Glomerular visceral epithelial cell (primary cell): ENCODE measurements at regions not wholly inside any gene's neighbourhood (a gene's known extent, or its start where the extent isn't known, plus 50 kb on each side); places are given as distances from the start of the nearest gene placed in this dataset.
"Not testable (repeated sequence)": the region's sequence is repeated elsewhere in the genome, so short reads cannot be mapped to it uniquely, and the experiment has no call there.

Source experiments
- DNase-seq: peaks from one replicate; pipeline ENCODE4 v3.0.0-alpha.2; 2016; ENCODE audit errors: extremely low spot score

DNA sequence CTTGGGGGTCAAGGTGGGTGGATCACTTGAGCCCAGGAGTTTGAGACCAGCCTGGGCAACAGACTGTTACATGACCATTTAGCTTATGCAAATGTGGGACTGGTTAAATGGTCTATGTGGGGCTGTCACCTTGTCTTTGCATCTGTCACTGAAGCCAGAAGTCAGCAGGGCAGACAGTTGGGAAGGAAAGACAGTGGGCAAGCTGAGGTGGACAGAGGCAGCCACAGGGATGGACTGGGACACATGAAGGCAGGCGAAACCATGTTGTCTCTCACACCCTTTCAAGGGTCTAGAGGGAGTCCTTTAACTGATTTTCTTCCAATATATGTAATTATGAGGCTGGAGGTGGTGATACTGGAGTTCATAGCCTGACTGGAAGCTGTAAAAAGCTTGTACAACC is 426.4 kb downstream of the TMEM121 start:
- no peak for DNase-seq

DNA sequence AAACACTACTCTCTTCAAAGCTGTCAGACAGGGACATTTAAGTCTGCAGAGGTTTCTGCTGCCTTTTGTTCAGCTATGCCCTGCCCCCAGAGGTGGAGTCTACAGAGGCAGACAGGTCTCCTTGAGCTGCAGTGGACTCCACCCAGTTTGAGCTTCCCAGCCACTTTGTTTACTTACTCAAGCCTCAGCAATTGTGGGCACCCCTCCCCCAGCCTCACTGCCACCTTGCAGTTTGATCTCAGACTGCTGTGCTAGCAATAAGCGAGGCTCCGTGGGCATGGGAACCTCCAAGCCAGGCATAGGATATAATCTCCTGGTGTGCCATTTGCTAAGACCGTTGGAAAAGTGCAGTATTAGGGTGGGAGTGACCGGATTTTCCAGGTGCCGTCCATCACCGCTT is 435.2 kb downstream of the TMEM121 start:
- not testable (repeated sequence) for DNase-seq

GRCh38 chr14:105962532-105962931 is 436.1 kb downstream of the TMEM121 start:
- DNase-seq = no peak

DNA sequence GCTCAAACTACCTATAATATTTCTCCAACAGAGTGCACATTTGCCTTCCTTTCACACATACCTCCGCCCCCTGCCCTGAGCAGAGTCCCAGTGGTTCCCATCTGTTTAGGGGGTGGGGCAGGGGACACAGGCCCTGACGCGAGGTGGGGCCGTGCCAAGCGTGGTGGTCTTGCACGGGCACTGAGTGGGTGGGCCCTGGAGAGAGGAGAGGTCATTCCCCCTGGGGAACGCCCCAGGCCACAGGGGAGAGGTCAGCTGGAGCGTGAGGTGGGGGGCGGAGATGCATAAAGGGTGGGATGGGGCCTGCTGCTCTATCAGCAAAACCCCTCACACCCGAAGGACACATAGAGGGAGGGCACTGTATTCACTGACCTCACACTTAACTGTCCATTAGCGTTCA is 441.9 kb downstream of the TMEM121 start:
- DNase-seq = no peak

DNA sequence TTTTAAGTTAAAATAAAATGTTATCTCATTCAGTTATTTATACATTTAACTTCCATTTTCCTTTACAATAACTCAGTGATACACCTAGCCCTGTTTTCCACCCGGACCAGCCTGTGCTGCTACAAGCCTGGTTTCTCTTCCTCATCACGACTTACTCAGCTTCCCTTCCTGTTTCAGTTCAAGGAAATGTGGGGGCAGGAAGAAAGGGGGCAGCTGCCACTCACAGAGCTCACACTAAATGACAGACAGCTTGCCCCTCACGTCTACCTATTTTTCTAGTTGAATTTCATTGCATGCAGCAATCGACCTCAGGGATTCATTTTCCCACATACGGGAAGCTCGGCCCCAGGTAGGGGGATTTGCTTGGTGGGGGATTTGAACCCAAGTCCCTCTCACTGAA is 442.6 kb downstream of the TMEM121 start:
- DNase-seq = not testable (repeated sequence)

DNA sequence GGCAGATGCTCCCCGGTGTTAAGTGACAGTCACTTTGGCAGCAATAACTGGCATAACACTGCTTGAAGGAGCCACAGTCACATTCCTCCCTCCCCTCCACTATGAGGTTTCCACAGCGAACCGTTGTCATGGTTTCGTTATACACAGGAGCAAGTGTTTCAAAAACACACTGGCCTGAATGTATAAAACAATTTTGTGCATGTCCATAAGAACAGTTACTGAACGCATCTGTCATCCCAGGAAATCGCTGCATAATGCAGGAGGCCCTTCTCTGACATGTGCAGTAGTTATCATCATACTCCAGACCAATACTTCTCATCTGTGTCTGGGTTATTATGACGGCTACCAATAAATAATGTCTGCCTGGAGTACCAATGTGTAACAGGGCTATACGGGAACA is 444.4 kb downstream of the TMEM121 start:
- not testable (repeated sequence) for DNase-seq

GRCh38 chr14:105971593-105972500 is 445.5 kb downstream of the TMEM121 start:
- no peak for DNase-seq

DNA sequence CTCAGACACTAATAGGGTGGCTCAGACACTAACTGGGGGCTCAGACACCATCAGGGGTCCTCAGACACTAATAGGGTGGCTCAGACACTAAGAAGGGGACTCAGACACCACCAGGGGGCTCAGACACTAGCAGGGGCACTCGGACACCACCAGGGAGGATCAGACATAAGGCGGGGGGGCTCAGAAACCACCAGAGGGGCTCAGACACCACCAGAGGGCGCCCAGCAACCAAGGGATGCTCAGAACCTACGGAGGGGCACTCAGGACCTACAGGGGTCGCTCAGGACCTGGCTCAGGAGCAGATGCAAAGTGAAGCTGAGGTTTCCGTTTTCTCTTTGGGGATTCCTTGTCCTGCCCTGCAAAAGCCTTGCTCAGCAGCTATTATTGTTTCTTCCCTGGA is 448.5 kb downstream of the TMEM121 start:
- peak; percentile 9 for DNase-seq

DNA sequence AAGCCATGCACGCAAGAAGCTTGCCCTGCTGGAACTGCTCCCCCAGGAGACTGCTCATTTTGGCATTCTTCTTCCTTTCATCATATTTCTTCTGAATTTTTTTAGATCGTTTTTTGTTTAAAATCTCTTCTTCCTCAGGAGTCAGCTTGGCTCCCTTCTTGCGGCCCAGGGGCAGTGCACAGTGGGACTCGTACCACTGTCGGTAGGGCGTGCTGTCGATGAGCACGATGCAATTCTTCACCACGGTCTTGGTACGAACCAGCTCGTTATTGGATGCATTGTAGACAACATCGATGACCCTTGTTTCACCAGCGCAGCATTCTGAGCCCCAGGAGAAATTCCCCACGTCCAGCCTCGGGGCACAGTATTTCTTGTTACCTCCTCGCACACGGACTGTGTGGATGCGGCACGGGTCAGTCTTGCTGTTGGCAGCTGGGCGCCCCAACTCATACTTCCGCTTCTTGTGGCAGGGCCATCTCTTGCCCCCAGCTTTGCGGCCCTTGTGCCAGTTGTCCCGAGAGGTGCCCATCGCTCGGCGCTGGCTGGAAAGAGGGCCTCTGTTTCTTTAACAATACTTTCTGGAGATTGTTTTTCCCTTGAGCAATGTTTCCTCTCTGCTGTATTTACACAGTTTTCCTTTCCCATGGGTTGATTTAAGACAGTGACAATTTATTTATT is 452.4 kb downstream of the TMEM121 start:
- DNase-seq = no peak

GRCh38 chr14:105979446-105979845 is 453.1 kb downstream of the TMEM121 start:
- DNase-seq = no peak

DNA sequence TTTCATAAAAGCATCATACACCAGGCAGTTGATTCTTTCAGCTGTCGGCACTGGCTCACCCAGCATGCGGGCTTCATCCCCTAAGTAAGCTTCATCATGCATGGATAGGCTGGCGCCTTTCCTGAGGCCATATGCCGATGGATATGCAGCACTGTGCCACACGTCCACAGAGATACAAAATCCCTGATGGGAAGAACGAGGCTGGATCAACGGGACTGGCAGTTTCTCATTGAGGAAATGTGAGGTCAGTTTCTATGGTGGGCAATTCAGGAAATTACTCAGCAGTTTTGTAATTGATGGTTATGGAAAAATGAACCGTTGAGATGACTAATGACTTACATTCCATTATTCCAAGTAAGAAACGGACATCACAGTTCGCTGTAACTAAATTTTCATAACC is 453.8 kb downstream of the TMEM121 start:
- peak; percentile 23 for DNase-seq

DNA sequence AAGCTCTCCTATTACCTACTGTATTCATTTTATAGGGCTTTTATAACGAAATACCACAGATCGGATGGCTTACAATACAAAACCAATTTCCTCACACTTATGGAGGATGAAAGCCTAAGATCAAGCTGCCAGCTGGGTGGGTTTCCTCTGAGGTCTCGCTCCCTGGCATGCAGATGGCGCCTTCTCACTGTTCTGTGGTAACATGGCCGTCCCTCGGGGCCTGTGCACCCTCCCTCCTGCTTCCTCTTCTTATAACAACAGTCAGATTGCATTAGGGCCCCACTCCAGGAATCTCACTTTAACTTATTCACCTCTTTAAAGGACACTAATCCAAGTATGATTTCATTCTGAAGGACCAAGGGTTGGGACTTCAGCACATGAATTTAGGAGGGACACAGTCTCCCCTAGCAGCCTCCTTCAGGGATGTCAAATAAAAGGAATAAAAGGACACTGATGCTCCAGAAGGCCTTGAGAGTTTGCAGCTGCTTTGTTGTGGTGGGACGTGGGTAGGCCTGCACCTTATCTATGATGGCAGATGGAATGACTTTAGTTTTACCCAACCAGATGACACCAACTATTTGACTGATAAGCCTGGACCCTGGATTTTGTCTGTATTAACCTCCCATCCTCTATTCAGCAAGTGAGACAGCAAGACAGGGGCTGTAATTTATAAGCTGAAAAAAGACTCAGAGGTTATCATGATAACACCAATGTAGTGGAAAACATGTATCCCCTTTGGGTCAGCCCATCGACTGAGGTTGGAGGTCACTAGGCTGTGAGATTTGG is 455.3 kb downstream of the TMEM121 start:
- not testable (repeated sequence) for DNase-seq

- no peak for DNase-seq
Measured at GRCh38 chr14:105982664-105983063, 456.3 kb downstream of the TMEM121 start.

DNA sequence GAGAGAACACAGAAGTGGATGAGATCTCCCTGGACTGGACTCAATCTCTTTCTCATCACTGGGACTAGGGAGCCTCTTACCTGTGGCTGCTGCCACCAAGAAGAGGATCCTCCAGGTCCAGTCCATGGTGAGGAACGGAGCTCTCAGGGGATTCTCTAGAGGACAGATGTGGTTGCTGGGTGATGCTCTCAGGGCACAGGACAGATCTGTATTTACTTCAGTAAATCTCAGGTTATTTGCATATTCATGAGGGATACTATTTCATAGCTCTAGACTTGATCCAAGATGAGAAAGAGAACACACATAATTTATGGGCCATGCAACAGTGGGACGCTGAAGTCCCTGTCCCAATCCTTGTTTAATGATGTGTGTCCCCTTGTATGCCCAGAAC is 460.5 kb downstream of the TMEM121 start:
- DNase-seq = no peak

DNA sequence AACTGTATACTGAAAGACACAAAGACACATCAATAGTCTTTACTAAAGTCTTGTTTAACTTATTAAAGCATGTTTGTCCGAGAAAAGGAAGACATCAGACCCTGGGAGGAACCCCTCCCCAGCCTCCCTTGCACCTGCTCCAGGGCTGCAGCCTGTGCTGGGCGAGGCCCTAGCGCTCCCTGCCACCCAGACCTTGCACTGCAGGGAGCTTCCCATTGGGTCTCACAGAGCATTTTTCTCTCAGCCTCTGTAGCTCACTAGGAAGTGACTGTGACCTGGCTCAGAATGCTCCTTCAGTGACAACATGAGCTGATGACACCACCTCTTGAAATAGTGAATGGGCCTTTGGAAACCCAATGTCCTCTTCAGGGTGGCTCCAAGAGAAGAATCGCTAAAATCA is 461.2 kb downstream of the TMEM121 start:
- DNase-seq = no peak

DNA sequence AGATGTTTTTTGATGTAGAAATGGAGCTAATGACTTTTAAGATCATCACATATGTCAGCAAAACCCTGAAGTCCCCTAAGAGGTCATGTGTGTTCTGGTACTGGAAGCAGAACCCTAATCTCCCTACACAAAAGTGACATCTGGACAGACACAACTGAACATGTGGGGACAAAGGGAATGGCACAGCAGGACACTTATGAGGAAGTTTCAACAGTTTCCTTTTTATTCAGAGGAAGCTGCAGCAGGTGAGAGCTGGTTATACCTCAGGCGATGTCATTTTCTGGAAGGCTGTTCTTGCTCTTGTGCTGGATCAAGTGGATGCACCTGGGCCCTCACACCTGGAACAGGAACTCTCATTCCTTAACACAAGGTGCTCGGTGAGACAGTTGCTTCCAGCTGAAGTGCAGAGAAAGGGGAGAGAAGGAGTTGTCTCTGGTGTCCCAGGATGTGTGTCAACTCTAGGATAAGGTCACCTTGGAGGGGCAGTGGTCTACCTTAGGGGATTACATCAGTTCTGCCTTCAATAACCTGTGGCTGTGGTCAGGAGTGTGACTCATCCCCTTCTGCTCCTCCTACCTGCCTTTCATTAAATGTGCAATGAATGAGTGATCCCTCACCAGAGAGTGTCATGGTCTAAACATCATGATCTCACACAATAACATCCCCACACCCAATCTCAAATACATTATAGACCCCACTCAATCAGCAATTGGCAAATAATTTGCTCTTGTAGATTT is 463.4 kb downstream of the TMEM121 start:
- DNase-seq = no peak

GRCh38 chr14:105991677-105992076 is 465.3 kb downstream of the TMEM121 start:
- DNase-seq = not testable (repeated sequence)

- DNase-seq = no peak
Measured at GRCh38 chr14:105993814-105994213, 467.4 kb downstream of the TMEM121 start.

GRCh38 chr14:105995011-105995710 is 468.8 kb downstream of the TMEM121 start:
- DNase-seq = peak; percentile 40

DNA sequence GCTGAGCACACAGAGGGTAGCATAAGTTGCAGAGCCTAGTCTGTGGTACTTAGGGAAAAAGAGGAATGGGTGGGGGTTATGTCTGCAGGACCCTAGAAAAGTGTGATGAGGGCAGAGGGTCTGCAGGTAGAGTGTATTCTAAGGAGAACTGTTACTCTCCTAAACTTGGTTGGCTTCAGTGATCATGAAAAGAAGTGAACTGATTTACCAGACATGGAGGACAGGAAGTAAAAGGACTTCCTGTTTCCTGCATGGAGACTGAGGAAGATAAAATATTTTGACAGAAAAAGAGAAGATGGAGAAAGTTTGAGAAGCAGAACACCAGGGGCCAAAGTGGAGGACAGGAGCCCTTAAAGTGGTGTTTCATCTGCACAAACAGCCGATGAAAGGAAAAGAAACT is 472.2 kb downstream of the TMEM121 start:
- not testable (repeated sequence) for DNase-seq
